ENCODE measurements at regions not wholly inside any gene's neighbourhood (a gene's known extent, or its start where the extent isn't known, plus 50 kb on each side); places are given as distances from the start of the nearest gene placed in this dataset.

GRCh38 chr5:148912714-148913398 is 86.4 kb downstream of the ADRB2 start (continued):
- TF ChIP-seq EP300 (conservative IDR thresholded peaks at IDR 0.05; ENCODE audit: poor library complexity, severe bottlenecking) = no peak
- TF ChIP-seq RAD21 (conservative IDR thresholded peaks at IDR 0.05) = no peak

DNA sequence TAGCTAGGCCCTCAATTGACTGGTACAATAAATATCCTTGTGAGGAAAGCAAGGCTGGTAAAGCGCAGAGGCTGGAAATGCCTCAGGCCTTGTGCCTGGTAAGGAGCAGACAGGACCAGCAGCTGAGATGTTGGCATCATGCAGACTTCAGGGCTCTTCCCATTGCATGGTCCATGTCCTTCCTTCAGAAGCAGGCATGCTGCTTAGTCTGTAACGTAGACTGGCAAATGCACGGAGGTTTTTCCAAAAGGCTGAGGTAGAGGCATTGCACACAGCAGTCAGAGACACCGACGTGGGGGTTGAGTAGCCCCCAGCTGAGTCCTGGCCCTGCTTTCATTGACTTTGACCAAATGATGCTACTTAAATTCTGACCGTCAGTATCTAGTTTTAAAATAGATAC is 87.1 kb downstream of the ADRB2 start:
- H3K36me3 ChIP-seq (ENCODE audit: insufficient read depth, low read length) = no peaks in the 10 kb centered on the region
- no peak overlapping the region for H3K4me3 ChIP-seq (ENCODE audit: low read length)
- H3K27ac ChIP-seq (ENCODE audit: low read length) = no peak overlapping the region
- no peaks in the 10 kb centered on the region for H3K9me3 ChIP-seq (ENCODE audit: low read length)
- no peak for TF ChIP-seq RAD21 (conservative IDR thresholded peaks at IDR 0.05)
- no peak for TF ChIP-seq SMC3 (conservative IDR thresholded peaks at IDR 0.05; ENCODE audit: poor library complexity)
- no peak for TF ChIP-seq POLR2AphosphoS5 (IDR thresholded peaks at IDR 0.05)
- no peak for TF ChIP-seq TAF1 (IDR thresholded peaks at IDR 0.05; ENCODE audit: low read depth)
- TF ChIP-seq EP300 (conservative IDR thresholded peaks at IDR 0.05; ENCODE audit: poor library complexity, severe bottlenecking) = no peak
- H3K9me2 ChIP-seq (ENCODE audit: insufficient read depth, low read length) = no peaks in the 10 kb centered on the region
- H3K4me2 ChIP-seq (ENCODE audit: low read length) = no peak overlapping the region
- H3K79me2 ChIP-seq (replicated peaks; ENCODE audit: insufficient read depth, low read length) = no peaks in the 10 kb centered on the region
- H4K20me1 ChIP-seq (ENCODE audit: insufficient read depth) = no peaks in the 10 kb centered on the region
- H2AFZ ChIP-seq (ENCODE audit: low read depth, low read length) = no peak overlapping the region
- H3K9ac ChIP-seq (ENCODE audit: low read length) = no peak overlapping the region
- H3F3A ChIP-seq (ENCODE audit: insufficient read depth, low read length, poor library complexity, severe bottlenecking) = no peaks in the 10 kb centered on the region
- no peaks in the 10 kb centered on the region for H3K27me3 ChIP-seq (ENCODE audit: insufficient read depth, low read depth, low read length)

- H4K20me1 ChIP-seq (ENCODE audit: insufficient read depth) = no peaks in the 10 kb centered on the region
- no peaks in the 10 kb centered on the region for H3F3A ChIP-seq (ENCODE audit: insufficient read depth, low read length, poor library complexity, severe bottlenecking)
- no peak overlapping the region for H3K4me2 ChIP-seq (ENCODE audit: low read length)
- no peak overlapping the region for H2AFZ ChIP-seq (ENCODE audit: low read depth, low read length)
- H3K27ac ChIP-seq (ENCODE audit: low read length) = no peak overlapping the region
- no peak overlapping the region for H3K9ac ChIP-seq (ENCODE audit: low read length)
- H3K36me3 ChIP-seq (ENCODE audit: insufficient read depth, low read length) = no peaks in the 10 kb centered on the region
- H3K27me3 ChIP-seq (ENCODE audit: insufficient read depth, low read depth, low read length) = no peaks in the 10 kb centered on the region
- H3K9me2 ChIP-seq (ENCODE audit: insufficient read depth, low read length) = no peaks in the 10 kb centered on the region
- no peak overlapping the region for H3K4me3 ChIP-seq (ENCODE audit: low read length)
- H3K79me2 ChIP-seq (replicated peaks; ENCODE audit: insufficient read depth, low read length) = no peaks in the 10 kb centered on the region
- no peak for TF ChIP-seq POLR2AphosphoS5 (IDR thresholded peaks at IDR 0.05)
- no peak for TF ChIP-seq REST (IDR thresholded peaks at IDR 0.05; ENCODE audit: borderline replicate concordance)
- no peak for TF ChIP-seq TAF1 (IDR thresholded peaks at IDR 0.05; ENCODE audit: low read depth)
- no peak for TF ChIP-seq RAD21 (conservative IDR thresholded peaks at IDR 0.05)
- no peak for TF ChIP-seq EP300 (conservative IDR thresholded peaks at IDR 0.05; ENCODE audit: poor library complexity, severe bottlenecking)
- no peak for TF ChIP-seq EZH2 (IDR thresholded peaks at IDR 0.05; ENCODE audit: borderline replicate concordance, insufficient read depth, low read length, poor library complexity, severe bottlenecking)
- TF ChIP-seq, protein P1, sequence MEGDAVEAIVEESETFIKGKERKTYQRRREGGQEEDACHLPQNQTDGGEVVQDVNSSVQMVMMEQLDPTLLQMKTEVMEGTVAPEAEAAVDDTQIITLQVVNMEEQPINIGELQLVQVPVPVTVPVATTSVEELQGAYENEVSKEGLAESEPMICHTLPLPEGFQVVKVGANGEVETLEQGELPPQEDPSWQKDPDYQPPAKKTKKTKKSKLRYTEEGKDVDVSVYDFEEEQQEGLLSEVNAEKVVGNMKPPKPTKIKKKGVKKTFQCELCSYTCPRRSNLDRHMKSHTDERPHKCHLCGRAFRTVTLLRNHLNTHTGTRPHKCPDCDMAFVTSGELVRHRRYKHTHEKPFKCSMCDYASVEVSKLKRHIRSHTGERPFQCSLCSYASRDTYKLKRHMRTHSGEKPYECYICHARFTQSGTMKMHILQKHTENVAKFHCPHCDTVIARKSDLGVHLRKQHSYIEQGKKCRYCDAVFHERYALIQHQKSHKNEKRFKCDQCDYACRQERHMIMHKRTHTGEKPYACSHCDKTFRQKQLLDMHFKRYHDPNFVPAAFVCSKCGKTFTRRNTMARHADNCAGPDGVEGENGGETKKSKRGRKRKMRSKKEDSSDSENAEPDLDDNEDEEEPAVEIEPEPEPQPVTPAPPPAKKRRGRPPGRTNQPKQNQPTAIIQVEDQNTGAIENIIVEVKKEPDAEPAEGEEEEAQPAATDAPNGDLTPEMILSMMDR (IDR thresholded peaks at IDR 0.05; ENCODE audit: poor library complexity, severe bottlenecking) = no peak
- H3K9me3 ChIP-seq (ENCODE audit: low read length) = no peaks in the 10 kb centered on the region
Measured at GRCh38 chr5:148913985-148914431, 87.6 kb downstream of the ADRB2 start.
